ENCODE measurements at regions not wholly inside any gene's neighbourhood (a gene's known extent, or its start where the extent isn't known, plus 50 kb on each side); places are given as distances from the start of the nearest gene placed in this dataset.
"Not testable (repeated sequence)": the region's sequence is repeated elsewhere in the genome, so short reads cannot be mapped to it uniquely, and the experiment has no call there.

DNA sequence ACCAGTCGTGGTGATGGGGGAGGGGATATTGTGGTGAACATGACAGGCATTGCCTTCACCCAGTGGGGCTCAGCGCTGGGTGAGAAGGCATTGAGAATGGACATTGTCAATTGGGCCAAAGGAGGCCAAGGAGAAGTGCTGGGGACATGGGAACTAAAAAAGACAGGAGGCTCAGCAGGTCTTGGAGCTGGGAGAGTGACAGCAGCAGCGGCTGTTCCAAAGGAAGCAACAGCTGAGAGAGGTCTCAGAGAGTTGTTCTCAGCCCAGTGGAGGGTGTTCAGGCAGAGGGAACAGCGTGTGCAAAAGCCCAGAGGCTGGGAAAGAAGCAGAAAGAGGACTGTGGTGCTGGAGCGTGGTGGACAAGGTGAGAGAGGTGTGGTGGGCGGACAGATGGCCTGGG lies 56.6 kb upstream of the ASNS start:
- 84% methylated on average over 6 of the region's 6 CpGs for WGBS
- H3K27me3 ChIP-seq (ENCODE audit: control insufficient read depth, insufficient read depth); DNase-seq; intact Hi-C loops (cut with DNase I); H3K27ac ChIP-seq (ENCODE audit: low read length); H3K4me1 ChIP-seq (ENCODE audit: control insufficient read depth, insufficient read depth, low read length); H3K4me3 ChIP-seq (ENCODE audit: low read length); H3K9me3 ChIP-seq (ENCODE audit: control insufficient read depth, low read length); ATAC-seq: not testable (repeated sequence)

DNA sequence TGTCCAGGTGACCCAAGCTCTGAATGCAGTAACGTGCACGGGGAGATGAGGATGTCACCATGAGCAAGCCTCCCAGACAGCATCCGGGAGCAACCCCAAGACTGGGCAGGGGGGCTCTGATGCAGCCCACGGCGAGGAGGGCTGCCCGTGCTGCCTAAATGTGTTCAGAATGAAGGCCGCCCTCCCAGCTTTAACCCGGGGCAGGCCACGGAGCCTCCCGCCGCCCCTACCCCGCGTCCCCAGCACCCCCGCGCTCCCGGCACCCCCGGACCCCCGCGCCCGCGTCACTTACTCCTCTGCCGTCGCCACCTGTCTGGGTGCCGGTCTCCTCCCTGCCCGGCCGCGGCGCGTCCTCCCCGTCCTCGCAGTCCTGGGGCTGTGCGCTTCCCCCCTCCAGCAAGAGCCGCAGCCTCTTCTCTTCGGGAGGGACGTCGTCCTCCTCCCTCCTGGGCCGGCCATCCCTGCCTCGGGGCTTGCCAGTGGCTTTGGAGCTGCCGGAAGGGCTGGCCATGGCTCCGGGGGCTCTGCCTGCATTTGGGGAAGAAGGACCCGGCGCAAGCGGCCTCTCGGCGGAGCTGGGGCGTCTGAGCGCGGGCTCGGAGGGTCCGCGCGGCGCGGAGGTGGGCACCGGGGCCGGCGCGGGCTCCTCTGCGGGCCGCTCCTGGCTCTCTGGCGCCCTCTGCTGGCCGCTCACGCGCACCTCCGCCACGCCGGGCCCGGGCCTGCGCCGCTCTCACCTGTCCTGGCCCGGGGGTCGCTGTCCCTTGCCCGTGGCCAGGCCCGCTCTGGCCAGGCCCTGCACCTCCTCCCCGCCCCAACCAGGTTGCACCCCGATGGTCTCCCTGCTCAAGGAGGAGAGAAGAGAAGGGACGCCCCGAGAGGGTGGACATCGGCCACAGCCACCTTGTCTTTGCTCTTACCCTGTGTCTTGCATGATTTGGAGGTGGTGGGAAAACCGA lies 55.9 kb upstream of the ASNS start:
- WGBS: 3% methylated on average over 76 of the region's 80 CpGs
- ATAC-seq: not testable (repeated sequence)

More for the DNA sequence above, 55.9 kb upstream of the ASNS start:
- peak overlapping the region; percentile 44 for H3K4me3 ChIP-seq (ENCODE audit: low read length)
- H3K4me1 ChIP-seq (ENCODE audit: control insufficient read depth, insufficient read depth, low read length); H3K27ac ChIP-seq (ENCODE audit: low read length); H3K27me3 ChIP-seq (ENCODE audit: control insufficient read depth, insufficient read depth); H3K9me3 ChIP-seq (ENCODE audit: control insufficient read depth, low read length); intact Hi-C loops (cut with DNase I): not testable (repeated sequence)
- peak; percentile 35 to 79 (median 77) for DNase-seq

All from right cardiac atrium (tissue), 5 donors.